ENCODE measurements at regions not wholly inside any gene's neighbourhood (a gene's known extent, or its start where the extent isn't known, plus 50 kb on each side); places are given as distances from the start of the nearest gene placed in this dataset.

DNA sequence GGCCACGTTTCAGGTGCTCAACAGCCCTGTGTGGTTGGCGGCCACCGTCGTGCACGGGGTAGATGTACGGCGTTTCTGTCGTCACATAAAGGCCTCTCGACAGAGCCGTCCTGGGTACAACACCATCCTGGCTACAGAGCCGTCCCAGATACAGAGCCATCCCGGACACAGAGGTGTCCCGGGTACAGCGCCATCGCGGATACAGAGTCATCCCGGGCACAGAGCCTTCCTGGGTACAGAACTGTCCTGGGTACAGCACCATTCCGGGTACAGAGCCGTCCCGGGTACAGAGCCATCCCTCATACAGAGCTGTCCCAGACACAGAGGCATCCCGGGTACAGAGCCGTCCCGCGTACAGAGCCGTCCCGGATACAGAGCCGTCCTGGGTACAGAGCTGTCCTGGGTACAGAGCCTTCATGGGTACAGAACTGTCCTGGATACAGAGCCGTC lies 222.7 kb upstream of the SOX1 start:
- DNase-seq (ENCODE audit: low read depth in 4 of 4, low spot score in 3 of 4), result no peak

DNA sequence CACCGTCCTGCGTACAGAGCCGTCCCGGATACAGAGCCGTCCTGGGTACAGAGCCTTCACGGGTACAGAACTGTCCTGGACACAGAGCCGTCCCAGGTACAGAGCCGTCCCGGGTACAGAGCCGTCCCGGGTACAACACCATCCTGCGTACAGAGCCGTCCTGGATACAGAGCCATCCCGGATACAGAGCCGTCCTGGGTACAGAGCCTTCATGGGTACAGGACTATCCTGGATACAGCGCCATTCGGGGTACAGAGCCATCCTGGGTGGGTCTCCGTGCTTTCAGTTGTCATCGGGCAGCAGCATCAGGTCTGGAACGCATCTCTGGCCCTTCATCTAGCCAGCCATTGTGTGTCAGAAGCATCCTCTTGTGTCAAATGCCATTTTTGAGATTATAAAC lies 222.3 kb upstream of the SOX1 start:
- DNase-seq (ENCODE audit: low read depth in 4 of 4, low spot score in 3 of 4), result no peak

DNA sequence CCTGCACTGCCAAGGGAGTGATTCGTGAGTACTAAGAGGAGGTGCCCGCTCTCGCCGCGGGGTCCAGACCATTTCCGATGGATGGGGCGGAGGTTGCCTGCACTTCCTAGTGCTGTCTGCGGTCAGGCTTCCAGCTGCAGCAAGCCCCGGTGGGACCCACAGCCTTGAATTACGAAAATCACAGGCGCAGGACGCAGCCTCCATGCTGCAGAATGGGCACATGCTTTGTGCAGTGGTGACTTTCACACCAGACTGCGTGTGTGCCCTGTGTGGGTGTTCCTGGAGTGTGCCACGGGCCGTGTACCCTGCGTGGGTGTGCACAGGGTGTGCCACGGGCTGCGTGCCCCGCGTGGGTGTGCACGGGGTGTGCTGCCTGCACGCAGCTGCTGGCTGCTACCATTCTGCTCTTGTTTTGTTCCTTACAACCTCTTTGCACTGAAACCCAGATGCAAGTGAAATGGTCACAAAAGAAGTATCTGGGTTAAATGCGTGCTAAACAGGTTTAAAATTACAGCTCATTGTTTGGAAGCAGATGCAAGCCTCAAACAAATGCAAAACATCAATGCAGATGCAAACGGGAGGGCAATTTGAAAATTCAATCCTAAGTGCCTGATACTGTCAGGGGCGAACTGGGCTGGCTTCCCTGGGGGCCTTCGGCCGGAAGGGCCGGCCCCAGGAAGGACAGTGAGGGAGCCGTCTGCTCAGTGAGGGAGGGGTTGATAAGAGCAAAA lies 221.2 kb upstream of the SOX1 start:
- DNase-seq (ENCODE audit: low read depth in 4 of 4, low spot score in 3 of 4), result no peak

DNA sequence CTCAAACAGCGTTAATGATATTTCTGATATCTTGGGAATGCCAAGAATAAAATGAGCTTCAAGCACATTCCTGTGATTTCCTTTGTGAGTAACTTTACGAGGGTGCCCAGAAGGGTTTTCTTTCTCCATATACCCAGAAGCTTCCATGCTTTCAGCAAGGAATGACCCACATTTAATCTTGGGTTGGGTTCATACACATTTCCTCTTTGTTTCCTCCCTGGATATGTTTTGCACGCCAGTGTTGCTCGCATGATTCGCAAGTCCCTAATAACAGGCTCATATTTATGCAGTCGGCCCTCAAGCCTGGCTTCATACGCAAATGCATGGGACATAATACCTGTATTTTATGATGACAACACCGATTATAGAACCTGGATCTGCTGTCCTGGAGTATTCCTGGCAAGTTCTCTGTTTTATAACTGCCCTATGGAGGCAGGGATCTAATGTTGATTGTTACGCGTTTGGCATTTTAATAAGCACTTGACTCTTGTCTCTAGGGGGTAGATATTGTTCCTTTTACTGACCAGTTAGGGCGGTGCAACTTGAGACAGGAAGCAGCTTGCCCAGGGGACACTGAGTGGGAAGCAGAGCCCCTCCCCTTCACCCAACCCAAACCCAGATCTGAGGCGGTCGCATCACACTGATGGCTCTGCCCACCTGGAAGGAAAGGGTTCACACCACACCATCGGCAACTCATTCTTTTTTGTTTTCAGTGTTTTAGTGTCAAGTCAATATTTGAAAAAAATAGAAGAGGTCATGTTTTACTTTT lies 220.4 kb upstream of the SOX1 start:
- DNase-seq (ENCODE audit: low read depth in 4 of 4, low spot score in 3 of 4), result no peak

DNA sequence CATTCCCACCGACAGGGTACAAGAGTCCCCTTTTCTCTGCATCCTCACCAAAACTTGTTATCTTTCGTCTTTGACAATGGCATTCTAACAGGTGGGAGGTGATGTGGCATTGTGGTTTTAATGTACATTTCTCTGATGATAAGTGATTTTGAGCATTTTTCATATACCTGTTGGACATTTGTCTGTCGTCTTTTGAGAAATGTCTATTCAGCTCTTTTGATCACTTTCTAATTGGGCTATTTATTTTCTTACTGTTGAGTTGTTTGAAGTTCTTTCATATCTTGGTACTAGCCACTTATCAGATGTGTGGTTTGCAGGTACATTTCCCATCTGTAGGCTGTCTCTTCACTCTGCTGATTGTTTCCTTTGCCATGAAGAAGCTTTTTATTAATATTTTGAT lies 219.0 kb upstream of the SOX1 start:
- DNase-seq (ENCODE audit: low read depth in 4 of 4, low spot score in 3 of 4), result no peak

DNA sequence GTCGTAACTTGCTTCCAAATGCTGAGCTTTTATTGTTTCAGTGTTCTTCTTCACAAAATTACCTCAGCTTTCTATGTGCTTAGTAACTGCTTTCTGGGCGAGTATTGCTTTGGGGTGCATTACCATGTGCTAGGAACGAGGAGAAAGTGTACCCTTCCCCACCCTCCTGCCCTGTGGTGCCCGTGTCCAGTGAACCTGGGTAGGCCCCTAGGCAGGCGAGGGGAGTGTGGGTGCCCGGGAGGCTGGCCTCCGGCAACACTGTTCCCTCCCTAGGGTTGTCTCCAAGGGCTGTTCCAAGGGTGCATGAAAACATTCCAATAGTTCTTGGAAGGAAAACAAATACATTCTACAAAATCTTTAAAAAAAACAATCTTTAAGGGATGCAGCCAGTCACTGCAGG lies 216.5 kb upstream of the SOX1 start:
- DNase-seq (ENCODE audit: low read depth in 4 of 4, low spot score in 3 of 4), result no peak

DNA sequence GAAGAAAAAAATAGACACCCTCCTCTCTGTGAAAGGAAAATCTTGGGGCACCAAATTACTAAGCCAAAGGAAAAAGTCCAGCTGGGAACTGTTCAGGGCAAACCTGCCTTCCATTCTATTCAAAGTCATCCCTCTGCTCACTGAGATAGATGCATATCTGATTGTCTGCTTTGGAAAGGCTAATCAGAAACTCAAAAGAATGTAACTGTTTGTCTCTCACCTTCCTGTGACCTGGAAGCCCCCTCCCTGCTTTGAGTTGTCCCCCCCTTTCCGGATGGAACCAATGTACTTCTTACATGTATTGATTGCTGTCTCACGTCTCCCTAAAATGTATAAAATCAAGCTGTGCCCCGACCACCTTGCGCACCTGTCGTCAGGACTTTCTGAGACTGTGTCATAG lies 216.0 kb upstream of the SOX1 start:
- DNase-seq (ENCODE audit: low read depth in 4 of 4, low spot score in 3 of 4), result no peak

DNA sequence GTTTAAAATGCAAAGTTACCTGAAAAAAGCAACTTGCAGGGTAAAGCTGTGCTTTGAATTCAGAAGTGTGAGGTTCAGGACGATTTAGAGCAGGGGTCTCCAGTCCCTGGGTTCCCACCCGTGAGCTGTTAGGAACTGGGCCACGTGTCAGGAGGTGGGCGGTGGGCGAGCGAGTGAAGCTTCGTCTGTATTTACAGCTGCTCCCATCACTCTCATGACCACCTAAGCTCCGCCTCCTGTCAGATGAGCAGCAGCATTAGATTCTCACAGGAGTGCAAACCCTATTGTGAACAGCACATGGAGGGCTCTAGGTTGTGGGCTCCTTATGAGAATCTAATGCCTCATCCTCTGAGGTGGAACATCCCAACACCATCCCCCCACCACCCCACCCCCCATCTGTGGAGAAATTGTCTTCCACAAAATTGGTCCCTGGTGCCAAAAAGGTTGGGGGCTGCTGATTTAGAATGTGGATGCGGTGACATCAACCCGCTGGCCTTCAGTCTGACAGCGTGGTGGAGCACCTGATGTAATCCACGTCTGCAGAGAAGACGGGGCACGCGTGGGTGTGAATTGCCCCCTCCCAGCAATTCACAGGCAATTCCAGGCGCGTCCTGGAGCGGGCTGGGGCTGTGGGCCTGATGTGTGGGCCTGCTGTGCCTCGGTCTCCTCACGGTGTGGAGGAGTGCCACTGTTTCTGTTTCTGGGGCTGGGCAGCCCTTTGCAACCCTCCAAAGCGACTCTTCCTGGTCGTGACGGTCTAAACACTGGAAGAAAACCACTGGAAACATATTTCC lies 214.0 kb upstream of the SOX1 start:
- DNase-seq (ENCODE audit: low read depth in 4 of 4, low spot score in 3 of 4), result no peak

DNA sequence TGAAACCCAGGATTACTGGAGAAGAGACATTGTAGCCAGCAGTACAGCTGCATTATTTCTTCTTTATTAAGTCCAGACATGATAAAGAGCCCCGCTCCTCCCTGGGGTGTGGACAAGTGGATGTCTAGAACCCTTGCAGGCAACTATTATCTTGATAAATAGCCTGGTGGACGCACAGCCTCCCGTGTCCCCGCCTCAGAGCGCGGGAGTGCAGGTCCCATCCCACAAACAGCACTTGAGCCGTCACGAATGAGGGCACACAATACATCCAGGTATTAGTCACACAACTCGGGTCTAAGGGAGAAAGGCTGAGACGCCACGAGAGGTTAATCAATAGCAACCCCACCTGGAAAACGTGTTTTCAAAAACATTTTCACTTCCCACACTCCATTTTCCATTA lies 213.2 kb upstream of the SOX1 start:
- DNase-seq (ENCODE audit: low read depth in 4 of 4, low spot score in 3 of 4), result peak in 3 of 4 donors; percentile 19 to 46 (median 25)

DNA sequence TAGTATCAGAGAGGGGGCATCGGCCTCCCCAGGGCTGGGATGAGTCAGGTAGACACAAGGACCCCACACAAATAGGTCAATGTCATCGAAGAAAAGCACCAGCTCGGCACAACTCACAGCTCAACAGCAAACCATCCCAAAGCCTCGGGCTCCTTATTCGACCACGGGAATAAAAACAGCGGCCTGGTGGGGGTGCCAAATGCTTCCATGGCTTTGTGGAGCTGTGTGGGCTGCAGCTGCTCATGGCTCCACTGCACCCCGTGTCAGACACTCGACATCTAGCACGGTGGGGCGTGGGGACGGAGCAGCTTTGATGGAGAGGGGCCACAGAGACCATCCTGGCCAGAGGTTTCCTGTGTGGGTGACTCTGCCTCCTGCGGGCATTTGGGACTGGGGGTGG lies 212.5 kb upstream of the SOX1 start:
- no peak for DNase-seq (ENCODE audit: low read depth in 4 of 4, low spot score in 3 of 4)

DNA sequence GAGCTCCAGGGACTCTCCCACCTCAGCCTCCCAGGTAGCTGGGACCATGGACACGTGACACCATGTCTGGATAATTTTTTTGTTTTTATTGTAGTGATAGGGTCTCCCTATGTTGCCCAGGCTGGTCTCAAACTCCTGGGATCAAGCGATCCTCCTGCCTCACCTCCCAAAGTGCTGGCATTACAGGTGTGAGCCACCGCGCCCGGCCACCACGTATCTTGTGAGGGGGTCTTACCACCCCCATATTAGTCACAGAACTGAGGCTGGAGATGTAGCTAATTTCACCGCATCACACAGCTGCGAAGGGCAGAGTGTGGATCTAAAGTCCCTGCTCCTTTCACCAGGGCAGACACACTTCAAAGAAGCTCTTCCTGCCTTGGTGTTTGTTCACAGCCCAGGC lies 211.8 kb upstream of the SOX1 start:
- DNase-seq (ENCODE audit: low read depth in 4 of 4, low spot score in 3 of 4), result no peak

DNA sequence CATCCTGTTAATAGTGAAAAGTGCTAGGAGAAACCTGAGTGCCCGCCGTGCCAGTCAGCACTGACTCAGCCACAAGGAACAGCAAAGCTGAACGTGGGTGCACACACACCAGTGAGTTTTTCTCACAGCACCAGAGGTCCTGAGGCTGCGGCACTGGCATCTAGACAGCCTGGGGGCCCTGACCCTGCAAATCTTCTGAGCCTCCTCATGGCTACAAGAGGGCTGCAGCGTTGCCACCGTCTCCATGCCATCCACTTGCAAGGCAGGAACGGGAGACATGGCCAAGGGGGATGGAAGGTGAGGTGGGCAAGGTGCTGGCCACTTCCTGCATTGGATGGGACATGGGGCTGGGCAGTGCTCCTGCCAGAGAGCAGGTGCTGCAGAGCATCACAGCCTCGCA lies 211.2 kb upstream of the SOX1 start:
- DNase-seq (ENCODE audit: low read depth in 4 of 4, low spot score in 3 of 4), result no peak

DNA sequence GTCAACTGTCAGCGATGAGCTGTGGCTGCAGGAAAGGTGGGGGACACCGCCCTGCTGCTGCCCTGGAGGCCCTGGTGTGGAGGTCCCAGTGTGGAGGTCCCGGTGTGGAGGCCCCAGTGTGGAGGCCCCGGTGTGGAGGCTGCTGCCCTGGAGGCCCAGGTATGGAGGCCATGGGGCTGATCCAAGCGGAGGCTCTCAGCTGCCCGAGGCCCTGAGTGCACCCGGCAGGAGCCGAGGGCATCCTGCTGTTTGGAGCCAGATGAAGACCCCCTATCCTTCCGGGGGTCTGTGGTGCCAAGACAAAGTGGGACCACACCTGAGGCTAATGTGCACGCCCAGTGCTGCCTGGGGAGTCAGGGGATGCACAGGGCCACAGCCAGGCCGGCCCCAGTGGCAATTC lies 210.4 kb upstream of the SOX1 start:
- no peak for DNase-seq (ENCODE audit: low read depth in 4 of 4, low spot score in 3 of 4)

DNA sequence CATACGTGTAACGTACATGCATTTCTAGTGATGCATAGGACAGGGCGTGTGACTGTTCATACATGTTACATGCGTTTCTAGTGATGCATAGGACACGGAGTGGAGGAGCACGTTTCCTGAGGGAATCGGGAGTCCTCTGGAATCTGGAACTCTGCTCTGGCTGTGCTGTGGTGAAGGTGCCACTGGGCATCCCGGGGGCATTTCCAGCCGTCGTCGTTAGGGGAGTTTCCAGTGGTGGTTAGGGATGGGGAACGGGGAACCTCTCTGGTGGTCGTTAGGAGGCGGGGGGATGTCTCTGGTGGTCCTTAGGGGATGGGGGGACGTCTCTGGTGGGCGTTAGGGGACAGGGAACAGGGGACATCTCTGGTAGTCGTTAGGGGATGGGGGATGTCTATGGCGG lies 209.6 kb upstream of the SOX1 start:
- no peak for DNase-seq (ENCODE audit: low read depth in 4 of 4, low spot score in 3 of 4)

DNA sequence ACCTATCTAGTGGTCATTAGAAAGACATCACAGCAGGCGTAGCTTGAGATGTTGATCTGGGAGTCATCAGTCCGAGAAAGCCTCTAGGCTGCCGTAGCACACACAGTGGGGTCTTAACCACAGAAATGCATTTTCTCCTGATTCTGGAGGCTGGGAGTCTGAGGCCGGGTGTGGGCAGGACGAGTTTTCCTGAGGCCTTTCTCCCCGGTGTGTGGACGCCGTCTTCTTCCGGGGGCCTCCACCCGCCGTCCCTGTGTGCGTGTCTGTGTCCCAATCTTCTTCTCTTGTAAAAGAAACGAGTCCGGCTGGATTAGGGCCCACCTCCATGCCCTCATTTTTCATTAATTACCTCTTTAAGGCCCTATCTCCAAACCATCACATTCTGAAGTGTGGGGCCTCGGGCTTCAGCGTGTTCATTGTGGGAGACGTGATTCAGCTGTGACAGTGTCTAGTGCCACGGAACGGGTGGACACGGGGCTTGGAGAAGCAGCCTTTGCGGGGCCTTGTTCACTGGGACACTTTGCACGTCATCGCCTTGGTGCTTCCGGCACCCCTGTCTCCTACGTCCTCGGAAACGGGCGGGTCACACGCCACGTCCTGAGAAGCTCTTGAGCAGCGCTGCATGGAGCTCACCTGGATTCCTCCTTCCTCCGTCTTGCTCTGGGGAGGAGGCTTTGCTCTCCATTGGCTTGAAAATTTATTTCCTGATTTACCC lies 208.9 kb upstream of the SOX1 start:
- no peak for DNase-seq (ENCODE audit: low read depth in 4 of 4, low spot score in 3 of 4)

DNA sequence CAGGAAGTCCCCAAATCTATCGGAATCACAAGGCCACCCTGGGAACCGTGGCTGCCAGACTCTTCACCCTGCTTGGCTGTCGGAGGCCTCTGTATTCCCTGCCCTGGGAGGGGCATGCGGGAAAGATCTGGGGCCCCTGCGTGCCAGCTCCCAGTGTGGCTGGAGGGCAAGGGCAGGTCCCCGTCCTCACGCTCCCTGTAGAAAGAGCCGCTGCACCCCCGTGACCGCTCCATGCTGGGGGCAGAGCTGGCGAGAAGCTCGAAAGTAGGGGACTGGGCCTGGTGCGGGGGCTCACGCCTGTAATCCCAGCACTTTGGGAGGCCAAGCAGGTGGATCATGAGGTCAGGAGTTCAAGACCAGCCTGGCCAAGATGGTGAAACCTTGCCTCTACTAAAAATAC lies 208.4 kb upstream of the SOX1 start:
- DNase-seq (ENCODE audit: low read depth in 4 of 4, low spot score in 3 of 4), result no peak

DNA sequence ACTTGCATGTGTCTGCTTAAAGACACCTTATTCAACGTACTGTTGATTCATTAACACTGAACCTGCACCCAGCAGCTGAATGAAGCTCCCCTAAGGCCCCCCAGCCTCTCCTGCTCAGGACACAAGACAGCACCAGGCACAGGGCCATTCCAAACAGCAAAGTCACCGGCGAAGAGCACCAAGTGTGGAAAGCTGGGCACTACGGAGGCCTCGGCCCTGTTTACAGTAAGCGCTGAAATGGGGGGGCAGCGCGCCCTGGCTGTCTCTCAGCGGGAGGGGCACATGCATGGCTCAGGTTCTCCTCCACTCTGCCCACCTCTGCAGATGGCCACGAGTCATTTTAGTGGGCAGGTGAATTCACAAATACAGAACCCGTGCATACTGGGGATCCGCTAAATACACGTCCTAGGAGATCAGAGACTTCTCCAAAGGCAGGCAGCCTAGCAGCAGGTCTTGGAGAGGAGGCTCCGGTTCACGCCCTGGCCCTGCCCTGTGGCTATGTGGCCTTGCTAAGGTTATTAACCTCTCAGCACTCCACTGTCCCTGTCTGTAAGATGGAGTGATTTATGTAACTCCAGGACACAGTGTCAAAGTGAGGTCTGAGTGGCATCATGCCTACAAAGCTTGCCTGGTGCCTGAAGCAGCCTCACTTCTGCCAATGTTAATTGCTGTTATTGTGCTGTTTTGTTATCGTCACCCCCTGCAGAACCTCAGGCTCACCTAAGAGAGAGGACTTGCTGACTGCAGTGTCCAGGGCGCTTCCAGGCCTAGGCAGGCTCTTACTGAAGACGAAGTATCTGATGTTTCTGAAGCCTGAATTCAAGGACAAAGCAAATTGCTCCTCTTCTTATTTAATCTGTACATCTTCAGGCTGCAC lies 207.4 kb upstream of the SOX1 start:
- no peak for DNase-seq (ENCODE audit: low read depth in 4 of 4, low spot score in 3 of 4)

DNA sequence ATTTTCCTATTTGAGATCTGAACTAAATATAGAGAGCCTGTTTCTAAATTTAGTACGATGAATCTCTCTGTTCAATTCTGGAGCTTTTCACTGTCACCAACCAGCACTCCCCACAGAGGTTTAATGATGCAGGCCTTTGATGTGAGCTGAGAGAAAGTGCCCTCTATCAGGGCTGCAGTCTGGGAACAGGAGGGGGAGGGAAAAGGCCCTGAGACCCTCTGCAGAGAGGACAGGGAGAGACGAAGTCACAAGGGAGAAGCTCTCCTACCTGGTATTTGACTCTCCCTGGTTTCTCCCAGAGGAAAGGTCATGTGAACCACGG lies 206.8 kb upstream of the SOX1 start:
- no peak for DNase-seq (ENCODE audit: low read depth in 4 of 4, low spot score in 3 of 4)

DNA sequence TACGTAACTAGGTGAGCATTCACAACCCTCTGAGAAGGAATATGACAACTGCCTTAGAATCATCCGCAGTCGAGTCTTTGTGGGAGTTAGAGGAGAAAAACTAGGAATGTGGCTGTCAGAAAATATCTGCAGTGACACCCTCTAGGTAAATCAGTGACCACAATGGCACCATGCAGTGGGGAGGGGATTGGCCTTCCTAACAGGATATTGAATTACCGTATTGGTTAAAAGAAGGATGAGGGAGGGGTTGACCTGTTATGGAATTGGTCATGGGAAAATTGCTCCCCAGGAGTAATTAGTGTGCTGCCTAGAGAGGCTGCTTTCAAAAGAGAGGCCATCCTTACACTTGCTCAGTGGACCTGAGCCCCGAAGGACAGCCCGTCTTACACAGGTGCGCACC lies 205.6 kb upstream of the SOX1 start:
- DNase-seq (ENCODE audit: low read depth in 4 of 4, low spot score in 3 of 4), result no peak

DNA sequence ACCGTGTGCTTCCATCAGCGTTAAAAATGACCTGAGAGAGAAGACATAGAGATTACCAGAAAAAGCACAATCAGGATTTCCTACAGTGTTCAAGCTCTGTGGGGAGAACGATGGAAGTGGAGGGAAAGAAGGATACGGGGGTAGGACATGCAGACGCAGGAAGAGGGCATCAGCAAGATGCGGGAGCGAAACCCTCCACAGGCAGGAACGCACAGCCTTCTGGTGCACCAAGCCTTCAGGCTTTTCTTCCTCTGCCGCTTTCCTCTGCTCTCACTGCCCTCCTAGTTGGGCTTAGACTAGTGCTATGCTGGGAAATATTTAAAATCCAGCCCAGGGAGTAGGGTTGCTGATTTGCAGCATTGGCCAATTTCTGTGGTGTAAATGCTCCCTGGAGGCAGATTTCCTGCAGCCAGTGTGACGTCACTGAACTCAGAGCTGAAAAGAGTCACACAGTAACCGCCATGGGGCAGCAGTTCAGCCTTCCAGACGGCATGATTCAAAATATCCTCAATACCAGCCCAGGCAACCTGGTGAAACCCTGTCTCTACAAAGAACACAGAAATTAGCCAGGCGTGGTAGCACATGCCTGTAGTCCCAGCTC lies 205.1 kb upstream of the SOX1 start:
- no peak for DNase-seq (ENCODE audit: low read depth in 4 of 4, low spot score in 3 of 4)
